HG03045 (cell line): ENCODE measurements at regions not wholly inside any gene's neighbourhood (a gene's known extent, or its start where the extent isn't known, plus 50 kb on each side); places are given as distances from the start of the nearest gene placed in this dataset.
"Not testable (repeated sequence)": the region's sequence is repeated elsewhere in the genome, so short reads cannot be mapped to it uniquely, and the experiment has no call there.

ENCODE experiments used
- ATAC-seq: cut with Tn5 transposase; IDR thresholded peaks from one replicate; pipeline ENCODE4 v1.9.1; 2021; ENCODE audit warnings: mild to moderate bottlenecking, moderate library complexity; ENCODE audit not compliant: unreplicated experiment

DNA sequence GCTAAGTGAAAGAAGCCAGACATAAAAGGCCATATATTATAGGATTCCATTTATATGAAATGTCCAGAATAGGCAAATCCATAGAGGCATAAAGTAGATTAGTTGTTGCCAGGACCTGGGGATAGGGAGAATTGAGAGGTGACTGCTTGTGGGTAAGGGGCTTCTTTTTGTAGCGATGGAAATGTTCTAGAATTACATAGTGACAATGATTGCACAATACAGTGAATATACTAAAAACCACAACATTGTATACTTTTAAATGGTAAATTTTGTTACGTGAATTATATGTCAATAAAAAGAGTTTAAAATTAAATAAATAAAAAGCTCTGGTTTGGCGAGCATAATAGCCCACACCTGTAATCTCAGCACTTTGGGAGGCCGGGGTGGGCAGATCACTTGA lies 486.8 kb downstream of the KLF12 start:
- no peak for ATAC-seq

DNA sequence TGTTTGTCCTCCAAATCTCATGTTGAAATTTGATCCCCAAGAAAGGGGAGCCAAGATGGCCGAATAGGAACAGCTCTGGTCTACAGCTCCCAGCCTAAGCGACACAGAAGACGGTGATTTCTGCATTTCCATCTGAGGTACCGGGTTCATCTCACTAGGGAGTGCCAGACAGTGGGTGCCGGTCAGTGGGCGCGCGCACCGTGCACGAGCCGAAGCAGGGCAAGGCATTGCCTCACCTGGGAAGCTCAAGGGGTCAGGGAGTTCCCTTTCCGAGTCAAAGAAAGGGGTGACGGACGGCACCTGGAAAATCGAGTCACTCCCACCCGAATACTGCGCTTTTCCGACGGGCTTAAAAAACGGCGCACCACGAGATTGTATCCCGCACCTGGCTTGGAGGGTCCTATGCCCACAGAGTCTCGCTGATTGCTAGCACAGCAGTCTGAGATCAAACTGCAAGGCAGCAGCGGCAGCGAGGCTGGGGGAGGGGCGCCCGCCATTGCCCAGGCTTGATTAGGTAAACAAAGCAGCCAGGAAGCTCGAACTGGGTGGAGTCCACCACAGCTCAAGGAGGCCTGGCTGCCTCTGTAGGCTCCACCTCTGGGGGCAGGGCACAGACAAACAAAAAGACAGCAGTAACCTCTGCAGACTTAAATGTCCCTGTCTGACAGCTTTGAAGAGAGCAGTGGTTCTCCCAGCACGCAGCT lies 493.6 kb downstream of the KLF12 start:
- not testable (repeated sequence) for ATAC-seq

DNA sequence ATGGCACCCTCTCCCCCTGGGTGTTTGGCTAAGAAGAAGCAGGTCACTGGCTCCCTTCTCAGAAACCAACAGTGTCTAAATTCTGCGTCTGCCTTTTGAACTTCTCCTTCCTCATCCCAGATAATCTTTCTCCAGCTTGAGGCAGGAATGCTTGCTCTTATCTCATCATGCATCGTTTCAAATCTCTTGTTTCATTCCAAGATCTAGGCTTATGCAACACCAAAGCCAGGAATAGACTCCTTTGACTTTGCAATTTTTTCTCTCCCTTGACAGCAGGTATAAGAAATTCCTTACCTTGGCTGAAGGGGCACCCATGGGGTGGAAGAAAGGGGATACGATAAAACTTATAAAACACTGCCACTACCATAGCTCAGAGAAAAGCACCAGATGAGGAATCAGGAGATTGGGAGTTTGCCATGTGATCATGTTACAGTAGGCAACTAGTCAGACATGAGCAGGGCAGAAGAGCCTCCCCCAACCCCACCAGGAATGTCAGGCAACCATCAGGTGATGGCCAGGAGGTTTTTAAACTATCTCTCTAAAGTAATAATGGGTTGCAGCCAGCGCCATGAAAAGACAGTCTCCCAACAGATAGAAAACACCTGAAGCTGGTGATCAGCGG lies 498.9 kb downstream of the KLF12 start:
- no peak for ATAC-seq

DNA sequence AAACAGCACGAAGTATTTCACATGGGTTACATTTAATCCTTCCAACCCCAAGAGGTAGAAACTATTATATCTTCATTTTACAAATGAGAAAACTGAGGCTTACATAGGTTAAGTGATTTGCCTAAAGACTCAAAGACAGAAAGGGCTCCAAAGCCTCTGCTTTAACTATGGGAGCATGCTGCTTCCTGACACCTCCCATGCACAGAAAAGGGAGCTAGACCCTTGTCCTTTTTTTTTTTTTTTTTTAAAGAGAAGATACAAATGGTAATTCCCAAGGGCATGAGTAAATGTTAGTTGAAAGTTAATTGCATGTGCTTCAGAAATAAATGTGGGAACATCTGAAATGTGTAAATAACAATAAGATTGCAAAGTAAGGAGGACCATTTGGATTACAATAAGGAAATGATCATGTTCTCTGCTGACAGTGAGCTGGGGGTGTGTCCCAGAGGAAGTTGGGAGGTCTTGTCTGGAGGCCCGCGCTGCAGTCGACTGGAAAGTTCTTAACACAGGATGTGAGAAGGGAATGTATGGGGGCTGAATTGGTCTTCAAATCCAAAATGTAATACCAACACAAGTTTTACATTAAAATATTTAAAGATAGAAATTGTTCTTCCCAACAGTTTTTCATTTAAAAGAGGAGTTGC lies 500.3 kb downstream of the KLF12 start:
- no peak for ATAC-seq

DNA sequence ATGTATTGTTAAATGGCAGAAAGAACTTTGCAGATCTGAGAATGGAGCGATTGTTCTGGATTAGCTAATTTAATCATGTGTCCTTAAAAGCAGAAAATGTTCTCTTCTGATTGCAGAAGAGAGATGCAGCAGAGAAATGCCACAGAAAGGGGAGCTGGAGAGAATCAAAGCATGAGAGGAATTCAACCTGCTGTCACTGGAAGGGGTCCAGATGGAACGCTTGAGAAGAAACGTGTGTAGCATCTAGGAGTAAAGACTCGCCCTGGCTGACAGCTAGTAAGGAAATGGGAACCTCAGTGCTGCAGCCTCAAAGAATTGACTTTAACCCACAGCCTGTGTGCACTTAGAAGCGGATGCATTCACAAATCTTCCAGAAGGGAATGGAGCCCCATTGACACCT lies 502.8 kb downstream of the KLF12 start:
- ATAC-seq = no peak

DNA sequence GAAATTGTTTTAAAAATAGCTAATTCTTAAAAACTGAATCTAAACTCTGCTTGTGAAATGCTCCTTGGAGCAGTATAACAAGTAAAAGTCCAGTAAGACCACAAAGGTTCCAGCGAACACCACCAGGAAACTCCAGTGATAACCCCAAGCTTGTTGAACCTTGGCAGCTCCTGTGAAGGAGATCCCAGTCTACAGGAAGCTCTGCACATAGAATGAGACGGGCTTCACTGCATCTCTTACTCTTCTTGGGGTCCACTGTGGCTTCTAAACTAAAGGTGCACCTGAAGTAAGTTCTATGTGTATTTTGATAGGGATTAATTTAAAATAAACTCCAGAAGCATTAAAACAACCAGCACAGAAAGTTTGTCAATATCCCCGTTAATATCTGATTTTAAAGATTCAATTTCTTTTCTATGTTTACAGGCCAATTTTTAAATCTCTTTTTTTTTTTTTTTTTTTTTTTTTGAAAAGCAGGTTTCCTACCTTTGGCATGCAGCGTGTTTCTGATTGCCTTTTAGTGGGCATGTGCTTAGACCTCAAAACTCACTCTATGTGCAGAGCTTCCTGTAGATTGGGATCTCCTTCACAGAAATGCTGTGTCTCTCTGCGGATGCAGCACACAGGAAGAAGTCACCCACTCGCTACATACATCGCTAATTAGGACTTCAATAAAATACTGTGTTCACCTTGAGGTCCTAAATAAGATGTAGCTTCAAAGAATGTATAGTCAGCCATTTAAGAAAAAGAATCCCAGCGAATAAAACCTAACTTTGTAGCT lies 508.5 kb downstream of the KLF12 start:
- no peak for ATAC-seq

DNA sequence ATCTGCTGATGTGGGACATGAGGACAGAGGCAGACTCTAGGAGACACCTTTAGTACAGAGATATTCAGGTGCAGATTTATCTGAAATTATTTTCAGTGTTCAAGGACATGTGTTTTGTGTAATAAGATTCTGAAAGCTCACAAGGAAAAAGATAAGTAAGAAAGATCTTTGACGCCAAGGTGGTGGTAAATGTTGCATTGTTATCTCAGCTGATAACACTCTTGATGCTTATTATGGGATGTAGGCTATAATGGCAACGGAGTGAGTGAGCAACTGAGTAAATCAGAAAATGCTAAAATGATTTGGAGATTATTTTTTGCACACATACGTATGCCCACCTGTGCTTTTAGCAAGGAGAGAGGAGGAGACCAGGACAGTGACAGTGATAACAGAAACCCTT lies 510.9 kb downstream of the KLF12 start:
- ATAC-seq = no peak

DNA sequence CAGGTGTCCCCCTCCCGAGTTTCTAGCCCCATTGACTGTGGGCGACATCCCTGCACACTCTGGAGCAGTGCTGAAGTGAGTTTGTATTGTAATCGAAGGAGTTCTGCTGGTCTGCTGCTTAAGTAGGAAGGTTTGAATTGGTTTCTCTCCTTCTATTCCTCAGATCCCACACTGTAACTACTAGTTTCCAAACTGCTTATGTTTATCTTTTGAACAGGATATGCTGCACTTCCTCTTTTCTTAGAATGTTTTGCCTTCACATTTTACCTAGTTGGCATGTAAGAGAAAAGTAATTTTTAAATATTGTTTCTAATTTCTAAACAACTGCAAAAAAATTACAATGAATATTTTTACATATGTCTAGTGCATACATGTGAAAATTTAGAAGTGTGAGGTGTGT lies 511.8 kb downstream of the KLF12 start:
- no peak for ATAC-seq

DNA sequence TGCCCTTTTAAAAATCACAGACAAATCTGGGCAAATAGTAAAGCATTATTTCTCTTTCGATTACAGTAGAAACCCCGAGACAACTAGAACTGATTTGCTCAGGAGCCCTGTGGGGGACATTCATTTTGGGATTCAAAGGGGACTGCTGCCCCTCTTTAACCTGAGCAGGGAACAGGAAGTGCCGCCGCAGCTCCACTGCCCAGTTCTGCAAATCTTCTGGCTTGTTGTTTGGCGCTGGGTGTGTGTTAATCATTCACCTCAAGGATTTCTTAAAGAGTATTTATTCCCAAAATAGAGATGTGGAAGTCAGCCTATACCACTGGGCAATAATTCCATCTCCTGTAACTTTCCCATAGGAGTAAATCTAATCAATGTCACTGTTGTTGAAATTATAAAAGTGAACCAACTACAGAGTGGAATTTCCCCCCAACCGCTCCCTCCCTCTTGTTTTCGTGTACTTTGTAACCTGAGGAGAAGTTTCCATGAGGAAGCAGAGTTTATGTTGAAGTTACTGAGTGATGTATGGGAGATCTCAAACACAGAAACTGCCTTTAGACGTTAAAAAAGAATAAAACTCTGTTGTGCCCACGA lies 515.8 kb downstream of the KLF12 start:
- no peak for ATAC-seq

DNA sequence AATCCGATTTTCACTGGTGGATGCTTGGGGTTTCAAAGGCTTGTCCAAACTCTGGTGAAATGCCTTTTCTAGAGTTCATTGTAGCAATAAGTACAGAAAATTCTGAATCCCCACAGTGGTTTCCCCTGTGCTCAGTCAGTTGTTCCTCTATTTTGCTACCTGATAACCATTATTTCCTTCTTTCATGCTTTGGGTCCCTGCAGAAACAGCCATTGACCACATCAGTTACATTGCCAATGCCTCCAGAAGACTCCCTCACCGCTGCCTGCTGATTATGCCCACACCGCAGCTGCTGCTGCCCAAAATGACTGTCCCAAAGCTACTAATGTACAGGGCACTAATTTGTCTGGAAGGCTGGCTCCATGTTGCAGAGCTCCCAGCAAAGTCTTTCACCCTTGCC lies 517.3 kb downstream of the KLF12 start:
- no peak for ATAC-seq

DNA sequence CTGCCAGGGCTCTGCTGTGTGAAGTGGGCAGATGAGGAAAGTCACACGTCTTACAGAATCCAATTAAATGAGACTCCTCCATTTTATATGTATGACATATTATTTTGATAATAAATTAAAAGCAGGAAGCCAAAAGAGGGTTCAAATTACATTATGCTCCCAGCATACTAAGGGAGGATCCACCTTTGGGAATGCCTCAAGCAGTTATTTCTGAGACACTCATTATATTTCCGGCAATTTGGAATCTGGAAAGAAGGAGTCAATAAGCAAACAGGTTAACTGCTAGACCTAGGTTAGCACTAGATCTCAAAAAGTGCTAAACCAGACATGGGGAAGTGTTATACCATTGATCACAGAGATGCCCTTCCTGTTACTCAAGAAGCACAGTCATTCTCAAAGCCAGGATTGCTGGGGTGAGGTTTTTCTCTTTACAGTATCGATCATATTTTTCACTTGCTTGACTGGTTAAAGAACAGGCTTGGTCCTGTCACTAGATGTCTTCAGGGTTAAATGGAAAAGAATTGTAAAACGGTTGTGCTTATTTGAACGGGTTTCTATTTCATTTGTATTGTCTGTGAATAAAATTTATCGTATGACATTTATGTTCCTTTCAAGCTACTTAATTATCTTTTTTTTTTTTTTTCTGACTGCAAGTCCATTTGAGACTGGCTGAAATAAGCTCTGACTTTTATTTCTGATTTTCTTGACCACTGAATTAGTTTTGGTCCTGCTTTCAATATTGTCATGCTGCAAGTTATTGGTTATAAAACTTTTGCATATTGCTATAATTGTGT lies 523.2 kb downstream of the KLF12 start:
- no peak for ATAC-seq

DNA sequence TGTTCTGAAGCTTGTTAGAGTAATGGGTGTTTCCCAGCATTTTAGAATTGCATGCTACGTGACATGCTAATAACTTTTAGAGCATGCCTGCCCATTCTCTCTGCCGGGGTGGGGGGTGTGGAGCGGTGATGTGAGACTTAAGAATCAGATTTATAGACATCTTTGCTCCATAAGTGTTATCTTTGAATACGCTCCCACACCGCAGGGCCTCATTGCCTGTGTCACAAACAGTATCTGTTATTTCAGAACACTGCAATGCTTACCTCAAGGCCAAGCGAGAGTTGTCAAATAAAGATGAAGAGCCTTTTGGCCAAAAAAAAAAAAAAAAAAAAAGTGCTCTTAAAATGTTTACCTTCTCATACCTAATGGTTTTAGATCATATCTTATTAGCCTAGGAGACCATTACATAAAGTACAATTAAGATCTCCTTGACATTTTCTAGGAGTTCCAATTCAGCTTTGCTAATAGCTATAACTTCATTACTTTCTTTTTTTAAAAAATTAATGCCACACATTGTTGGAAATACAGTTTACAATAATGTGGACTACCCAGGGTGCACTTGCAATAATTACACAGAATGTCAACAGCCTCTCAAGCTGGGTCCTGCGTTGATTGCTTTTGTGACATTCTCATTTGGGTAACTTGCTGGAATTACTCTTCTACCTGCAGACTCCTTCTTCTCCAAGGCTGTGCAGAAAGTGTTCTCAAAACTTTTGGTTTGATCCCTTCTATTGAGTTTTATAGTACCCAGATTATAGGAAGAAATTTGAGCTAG lies 525.3 kb downstream of the KLF12 start:
- ATAC-seq = no peak

DNA sequence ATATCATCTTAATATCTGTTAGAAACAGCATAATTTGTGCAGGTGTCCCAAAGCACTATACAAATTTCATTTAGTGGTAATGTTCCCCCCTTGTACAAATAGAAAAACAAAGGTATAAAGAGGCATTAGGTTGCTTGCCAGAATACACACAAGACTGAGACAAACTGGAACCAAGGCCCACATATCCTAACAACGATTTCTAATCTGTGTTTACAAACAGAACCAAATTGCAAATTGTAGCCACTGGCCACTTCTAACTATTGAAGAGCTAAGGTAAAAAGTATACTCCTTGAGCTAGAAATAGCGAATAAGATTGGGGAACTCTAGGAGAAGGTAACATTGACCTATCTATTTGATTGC lies 526.1 kb downstream of the KLF12 start:
- ATAC-seq = no peak

DNA sequence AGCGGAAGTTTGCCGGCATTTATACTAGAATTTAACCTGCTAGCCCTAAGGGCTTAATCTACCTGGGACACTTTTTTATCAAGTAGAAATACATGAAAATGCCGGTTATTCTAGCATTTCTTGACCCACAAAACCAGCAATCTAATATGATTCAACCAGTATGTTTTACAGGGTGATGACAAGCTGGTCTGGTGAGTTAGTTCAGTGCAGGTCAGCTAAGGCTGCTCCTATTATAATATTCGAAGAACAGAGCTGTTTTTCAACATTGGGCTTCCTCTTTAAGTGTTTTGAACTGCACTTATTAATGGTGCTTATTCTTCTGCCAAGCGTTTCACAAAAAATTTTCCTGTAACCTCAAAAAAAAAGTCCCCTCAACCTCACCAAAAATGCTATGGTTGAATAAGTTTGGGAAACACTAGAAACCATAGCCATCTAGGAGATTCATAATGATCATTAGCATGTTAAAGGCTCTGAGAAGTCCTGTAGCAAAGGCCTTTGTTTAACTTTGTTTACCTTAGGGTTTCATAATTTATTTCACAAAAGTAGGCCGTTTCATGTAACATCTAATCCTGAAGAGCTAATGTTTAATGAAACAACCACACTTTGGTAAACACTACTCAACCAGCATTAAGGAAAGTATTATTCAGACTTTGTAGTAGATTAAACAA lies 526.6 kb downstream of the KLF12 start:
- ATAC-seq = no peak

DNA sequence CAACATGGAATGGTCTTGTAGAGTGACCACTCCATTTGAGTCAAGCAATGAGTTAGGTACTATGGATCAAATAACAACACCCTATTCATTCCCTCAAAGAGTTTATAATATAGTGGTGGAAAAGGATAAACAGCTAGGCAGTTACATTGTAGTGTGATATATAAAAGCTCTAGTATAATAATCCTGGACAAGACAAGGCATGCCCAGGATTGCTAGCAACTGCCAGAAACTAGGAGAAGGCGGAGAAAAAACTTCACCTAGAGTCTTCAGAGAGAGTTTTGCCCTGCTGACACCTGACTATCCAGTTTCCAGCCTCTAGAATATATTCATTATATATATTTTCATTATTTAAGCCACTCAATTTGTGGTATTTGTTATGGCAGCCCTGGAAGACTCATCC lies 530.6 kb downstream of the KLF12 start:
- no peak for ATAC-seq

DNA sequence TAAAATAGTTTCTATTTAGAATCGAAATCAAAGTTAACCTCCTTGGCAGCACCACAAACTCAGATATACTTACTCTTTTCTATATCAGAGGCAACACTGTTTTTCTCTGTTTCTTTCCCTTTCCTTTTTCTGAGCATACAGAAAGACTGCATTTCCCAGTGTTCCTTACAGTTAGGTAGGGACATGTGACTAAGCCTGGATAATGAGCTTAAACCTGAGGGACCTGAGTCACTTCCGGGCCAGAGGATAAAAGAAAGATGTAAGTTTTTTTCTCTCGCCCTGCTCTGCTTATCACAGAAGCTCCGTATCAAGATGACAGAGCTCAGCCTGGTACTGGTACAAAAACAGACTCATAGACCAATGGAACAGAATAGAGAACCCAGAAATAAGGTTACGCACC lies 531.9 kb downstream of the KLF12 start:
- ATAC-seq = no peak

DNA sequence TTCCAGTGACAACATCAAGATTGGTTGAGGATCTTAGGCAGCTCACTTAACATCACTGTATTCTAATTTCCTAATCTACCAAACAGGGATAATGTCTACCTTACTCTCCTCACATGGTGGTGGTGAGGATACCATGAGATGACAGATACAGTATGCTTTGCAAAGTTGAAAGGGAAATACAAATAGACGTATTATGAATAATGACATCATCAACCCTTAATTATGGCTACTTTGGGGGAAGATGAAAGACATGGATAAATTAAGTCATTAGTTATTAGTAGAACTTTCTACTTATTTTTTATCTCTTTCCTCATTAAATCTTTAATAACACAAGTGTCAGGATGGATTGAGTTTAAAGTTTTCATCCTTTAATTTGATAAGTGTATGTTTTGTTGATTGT lies 532.5 kb downstream of the KLF12 start:
- no peak for ATAC-seq

DNA sequence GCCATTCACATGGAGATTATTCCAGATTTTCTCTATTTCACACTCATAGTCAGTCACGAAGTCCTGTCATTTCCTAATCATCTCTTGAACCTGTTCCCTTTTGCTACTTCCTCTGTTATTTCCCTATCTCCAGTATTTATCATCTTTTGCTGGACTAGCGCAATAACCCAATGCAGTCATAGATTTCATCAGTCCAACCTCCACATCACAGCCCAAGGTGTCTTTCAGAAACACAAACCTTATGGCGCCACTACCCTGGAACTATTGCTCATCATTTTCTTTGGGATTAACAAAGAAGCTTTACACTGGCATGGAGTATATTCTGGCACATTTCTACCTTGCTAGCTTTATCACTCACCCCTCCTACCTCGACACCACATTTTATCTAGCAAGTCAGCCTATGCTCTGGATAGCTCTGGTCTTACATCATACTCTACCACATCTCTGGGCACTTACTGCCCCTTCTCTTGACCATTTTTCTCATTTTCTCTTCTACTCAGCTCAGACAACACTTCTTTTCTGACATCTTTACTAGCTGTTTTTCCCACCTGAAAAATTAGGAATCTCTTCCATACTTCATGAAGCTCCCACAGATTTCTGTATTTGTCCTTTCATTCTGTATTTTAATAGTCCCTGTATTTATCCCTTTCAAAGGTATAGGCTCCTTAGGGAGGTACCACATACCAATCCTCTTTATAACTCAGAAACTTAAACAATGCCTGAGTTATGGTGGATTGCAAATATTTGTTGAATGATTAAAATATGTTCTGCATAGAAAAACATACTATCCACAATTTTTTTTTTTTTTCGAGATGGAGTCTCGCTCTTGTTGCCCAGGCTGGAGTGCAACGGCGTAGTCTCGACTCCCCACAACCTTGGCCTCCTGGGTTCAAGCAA lies 534.7 kb downstream of the KLF12 start:
- no peak for ATAC-seq
